ENCODE measurements at regions not wholly inside any gene's neighbourhood (a gene's known extent, or its start where the extent isn't known, plus 50 kb on each side); places are given as distances from the start of the nearest gene placed in this dataset.

DNA sequence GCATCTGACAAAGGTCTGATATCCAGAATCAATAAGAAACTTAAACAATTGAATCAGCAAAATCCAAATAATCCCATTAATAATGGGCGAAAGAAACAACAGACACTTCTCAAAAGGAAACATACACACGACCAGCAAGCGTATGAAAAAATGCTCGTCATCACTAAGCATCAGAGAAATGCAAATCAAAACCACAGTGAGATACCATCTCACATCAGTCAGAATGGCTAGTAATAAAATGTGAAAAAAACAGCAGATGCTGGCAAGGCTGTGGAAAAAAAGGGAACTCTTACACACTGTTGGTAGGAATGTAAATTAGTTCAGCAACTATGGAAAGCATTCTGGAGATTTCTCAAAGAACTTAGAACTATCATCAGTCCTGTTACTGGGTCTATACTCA is 496.7 kb downstream of the SH2D4B start:
- Histone ChIP-seq H3K9me3 (ENCODE audit: control insufficient read depth, low read length) (no peaks in the 10 kb centered on the region), H3K79me2 (no peaks in the 10 kb centered on the region), H3K36me3 (ENCODE audit: control insufficient read depth, insufficient read depth, low read length) (no peaks in the 10 kb centered on the region), H3K27me3 (ENCODE audit: control insufficient read depth, insufficient read depth, low read length) (no peaks in the 10 kb centered on the region), H3K27ac (no peak overlapping the region), H3K4me2 (ENCODE audit: low read length) (no peak overlapping the region), H3K4me1 (no peaks in the 10 kb centered on the region), H3K4me3 (ENCODE audit: low read depth, low read length) (no peak overlapping the region), H3K9ac (no peak overlapping the region), H2AFZ (no peak overlapping the region)
- TF ChIP-seq, protein P1, sequence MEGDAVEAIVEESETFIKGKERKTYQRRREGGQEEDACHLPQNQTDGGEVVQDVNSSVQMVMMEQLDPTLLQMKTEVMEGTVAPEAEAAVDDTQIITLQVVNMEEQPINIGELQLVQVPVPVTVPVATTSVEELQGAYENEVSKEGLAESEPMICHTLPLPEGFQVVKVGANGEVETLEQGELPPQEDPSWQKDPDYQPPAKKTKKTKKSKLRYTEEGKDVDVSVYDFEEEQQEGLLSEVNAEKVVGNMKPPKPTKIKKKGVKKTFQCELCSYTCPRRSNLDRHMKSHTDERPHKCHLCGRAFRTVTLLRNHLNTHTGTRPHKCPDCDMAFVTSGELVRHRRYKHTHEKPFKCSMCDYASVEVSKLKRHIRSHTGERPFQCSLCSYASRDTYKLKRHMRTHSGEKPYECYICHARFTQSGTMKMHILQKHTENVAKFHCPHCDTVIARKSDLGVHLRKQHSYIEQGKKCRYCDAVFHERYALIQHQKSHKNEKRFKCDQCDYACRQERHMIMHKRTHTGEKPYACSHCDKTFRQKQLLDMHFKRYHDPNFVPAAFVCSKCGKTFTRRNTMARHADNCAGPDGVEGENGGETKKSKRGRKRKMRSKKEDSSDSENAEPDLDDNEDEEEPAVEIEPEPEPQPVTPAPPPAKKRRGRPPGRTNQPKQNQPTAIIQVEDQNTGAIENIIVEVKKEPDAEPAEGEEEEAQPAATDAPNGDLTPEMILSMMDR (IDR thresholded peaks at IDR 0.05) = no peak

DNA sequence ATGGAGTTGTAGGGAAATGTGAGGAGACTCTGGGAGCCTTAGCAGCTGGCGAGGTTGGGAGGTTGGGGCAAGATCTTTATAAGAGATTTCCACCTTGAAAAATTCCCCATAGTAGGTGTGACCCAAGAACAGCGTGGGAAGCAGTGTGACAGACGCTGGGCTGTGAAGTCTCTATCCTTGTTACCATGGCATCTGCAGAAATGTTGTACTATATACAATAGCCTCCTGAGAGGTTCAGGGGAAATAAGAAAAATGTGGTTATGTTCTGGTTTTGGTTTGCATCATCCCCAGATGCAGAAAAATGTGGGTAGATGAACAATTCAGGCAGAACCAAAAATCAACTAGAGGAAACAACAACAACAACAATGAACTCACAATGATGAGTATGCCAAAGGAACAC is 498.6 kb downstream of the SH2D4B start:
- Histone ChIP-seq H3K27me3 (ENCODE audit: control insufficient read depth, insufficient read depth, low read length) (no peaks in the 10 kb centered on the region), H3K27ac (no peak overlapping the region), H3K4me2 (ENCODE audit: low read length) (no peak overlapping the region), H3K9me3 (ENCODE audit: control insufficient read depth, low read length) (no peaks in the 10 kb centered on the region), H3K36me3 (ENCODE audit: control insufficient read depth, insufficient read depth, low read length) (no peaks in the 10 kb centered on the region), H3K4me1 (no peaks in the 10 kb centered on the region), H3K9ac (no peak overlapping the region), H3K4me3 (ENCODE audit: low read depth, low read length) (no peak overlapping the region), H3K79me2 (no peaks in the 10 kb centered on the region), H2AFZ (no peak overlapping the region)
- TF ChIP-seq, protein P1 (IDR thresholded peaks at IDR 0.05) = no peak

DNA sequence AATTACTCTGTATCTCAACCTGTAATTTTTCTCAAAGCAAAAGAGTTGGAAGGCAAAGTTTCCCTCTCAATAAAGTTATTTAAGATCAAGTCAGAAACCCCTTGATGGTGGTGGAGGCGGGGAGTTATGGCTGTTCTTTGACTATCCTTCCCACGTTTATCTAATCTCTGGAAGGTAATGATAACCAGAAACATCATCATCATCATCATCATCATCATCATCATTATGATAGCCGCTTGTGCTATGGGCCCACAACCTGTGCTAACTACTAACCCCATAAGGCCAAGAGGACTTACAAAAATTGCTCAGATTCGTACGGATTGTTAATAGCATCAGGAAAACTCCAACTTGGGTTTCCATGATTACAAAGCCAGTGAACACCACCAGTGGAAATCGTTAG is 502.3 kb downstream of the SH2D4B start:
- Histone ChIP-seq H3K4me1 (no peaks in the 10 kb centered on the region), H2AFZ (no peak overlapping the region), H3K4me2 (ENCODE audit: low read length) (no peak overlapping the region), H3K9ac (no peak overlapping the region), H3K79me2 (no peaks in the 10 kb centered on the region), H3K36me3 (ENCODE audit: control insufficient read depth, insufficient read depth, low read length) (no peaks in the 10 kb centered on the region), H3K4me3 (ENCODE audit: low read depth, low read length) (no peak overlapping the region), H3K27me3 (ENCODE audit: control insufficient read depth, insufficient read depth, low read length) (no peaks in the 10 kb centered on the region), H3K27ac (no peak overlapping the region), H3K9me3 (ENCODE audit: control insufficient read depth, low read length) (no peaks in the 10 kb centered on the region)
- TF ChIP-seq, protein P1 (IDR thresholded peaks at IDR 0.05) = no peak

DNA sequence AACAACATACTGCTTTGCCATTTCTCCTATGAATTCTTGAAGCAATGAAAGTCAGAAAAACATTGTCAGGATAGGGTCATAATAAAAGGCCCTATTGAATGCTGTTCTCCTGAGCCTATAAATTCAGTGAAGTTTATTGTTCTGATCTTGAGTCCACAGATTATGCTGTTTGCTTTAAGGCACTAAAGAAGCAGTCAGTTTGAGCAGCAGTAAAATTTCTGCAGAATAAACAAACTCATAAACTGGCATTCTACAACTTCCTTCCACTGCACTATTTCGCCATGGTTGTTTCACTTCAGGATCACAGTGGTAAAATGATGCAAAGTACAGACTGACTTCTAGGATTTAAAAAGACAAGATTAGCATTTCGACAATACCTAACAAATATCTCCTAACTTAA is 503.2 kb downstream of the SH2D4B start:
- Histone ChIP-seq H3K79me2 (no peaks in the 10 kb centered on the region), H2AFZ (no peak overlapping the region), H3K9me3 (ENCODE audit: control insufficient read depth, low read length) (no peaks in the 10 kb centered on the region), H3K4me2 (ENCODE audit: low read length) (no peak overlapping the region), H3K27ac (no peak overlapping the region), H3K4me1 (no peaks in the 10 kb centered on the region), H3K4me3 (ENCODE audit: low read depth, low read length) (no peak overlapping the region), H3K9ac (no peak overlapping the region), H3K36me3 (ENCODE audit: control insufficient read depth, insufficient read depth, low read length) (no peaks in the 10 kb centered on the region), H3K27me3 (ENCODE audit: control insufficient read depth, insufficient read depth, low read length) (no peaks in the 10 kb centered on the region)
- TF ChIP-seq, protein P1 (IDR thresholded peaks at IDR 0.05) = no peak

DNA sequence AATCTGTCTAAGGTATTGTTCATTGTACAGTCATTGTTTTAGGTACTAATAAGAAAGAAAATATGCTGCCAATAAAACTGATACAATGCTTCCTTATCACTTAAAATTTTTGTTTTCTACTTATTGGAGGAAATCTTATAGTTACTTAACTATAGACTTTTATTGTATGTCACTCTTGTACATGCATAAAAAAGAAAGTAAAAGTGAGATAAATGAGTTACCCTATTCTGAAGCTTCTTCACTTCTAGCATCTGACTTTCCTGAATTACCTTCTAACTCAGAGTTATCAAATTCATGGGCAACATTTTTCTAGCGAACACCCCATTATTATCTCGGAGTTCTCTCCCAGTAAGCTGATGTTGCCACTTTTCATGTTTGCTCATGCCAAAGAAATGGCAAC is 504.9 kb downstream of the SH2D4B start:
- no peaks in the 10 kb centered on the region for H3K79me2 ChIP-seq
- no peaks in the 10 kb centered on the region for H3K4me1 ChIP-seq
- H3K36me3 ChIP-seq (ENCODE audit: control insufficient read depth, insufficient read depth, low read length) = no peaks in the 10 kb centered on the region
- H3K9ac ChIP-seq = no peak overlapping the region
- no peaks in the 10 kb centered on the region for H3K9me3 ChIP-seq (ENCODE audit: control insufficient read depth, low read length)
- no peaks in the 10 kb centered on the region for H3K27me3 ChIP-seq (ENCODE audit: control insufficient read depth, insufficient read depth, low read length)
- no peak overlapping the region for H3K27ac ChIP-seq
- no peak overlapping the region for H3K4me2 ChIP-seq (ENCODE audit: low read length)
- no peak overlapping the region for H3K4me3 ChIP-seq (ENCODE audit: low read depth, low read length)
- TF ChIP-seq, protein P1 (IDR thresholded peaks at IDR 0.05) = no peak
- H2AFZ ChIP-seq = no peak overlapping the region
